Fibroblast of peridontal ligament (primary cell): ENCODE measurements at regions not wholly inside any gene's neighbourhood (a gene's known extent, or its start where the extent isn't known, plus 50 kb on each side); places are given as distances from the start of the nearest gene placed in this dataset.
"Not testable (repeated sequence)": the region's sequence is repeated elsewhere in the genome, so short reads cannot be mapped to it uniquely, and the experiment has no call there.

ENCODE experiments used
- DNase-seq: peaks from one replicate; pipeline ENCODE4 v3.0.0-alpha.2; 2010; ENCODE audit errors: extremely low read depth

GRCh38 chr16:25443994-25444393, 186.3 kb upstream of the ZKSCAN2 start:
- DNase-seq, result no peak

GRCh38 chr16:25434064-25434463, 176.4 kb upstream of the ZKSCAN2 start:
- no peak for DNase-seq

GRCh38 chr16:25433388-25433787, 175.7 kb upstream of the ZKSCAN2 start:
- no peak for DNase-seq

- DNase-seq, result no peak
Observed at GRCh38 chr16:25431472-25431871, 173.8 kb upstream of the ZKSCAN2 start.

GRCh38 chr16:25426829-25427228, 169.2 kb upstream of the ZKSCAN2 start:
- no peak for DNase-seq

GRCh38 chr16:25419681-25420080, 162.0 kb upstream of the ZKSCAN2 start:
- DNase-seq, result no peak

- DNase-seq, result no peak
Observed at GRCh38 chr16:25419153-25419552, 161.5 kb upstream of the ZKSCAN2 start.

GRCh38 chr16:25416002-25416401, 158.4 kb upstream of the ZKSCAN2 start:
- no peak for DNase-seq

GRCh38 chr16:25413975-25414374, 156.3 kb upstream of the ZKSCAN2 start:
- DNase-seq, result no peak

GRCh38 chr16:25413133-25413532, 155.5 kb upstream of the ZKSCAN2 start:
- DNase-seq, result no peak

GRCh38 chr16:25411396-25412081, 153.9 kb upstream of the ZKSCAN2 start:
- DNase-seq, result no peak

- DNase-seq, result no peak
Observed at GRCh38 chr16:25403852-25404251, 146.2 kb upstream of the ZKSCAN2 start.

- DNase-seq, result no peak
Observed at GRCh38 chr16:25395528-25395927, 137.9 kb upstream of the ZKSCAN2 start.

- no peak for DNase-seq
Observed at GRCh38 chr16:25390761-25391160, 133.1 kb upstream of the ZKSCAN2 start.

GRCh38 chr16:25374556-25374955, 116.9 kb upstream of the ZKSCAN2 start:
- no peak for DNase-seq

- no peak for DNase-seq
Observed at GRCh38 chr16:25372716-25373115, 115.1 kb upstream of the ZKSCAN2 start.

- no peak for DNase-seq
Observed at GRCh38 chr16:25371342-25371741, 113.7 kb upstream of the ZKSCAN2 start.

GRCh38 chr16:25370541-25370940, 112.9 kb upstream of the ZKSCAN2 start:
- DNase-seq, result no peak

- DNase-seq, result no peak
Observed at GRCh38 chr16:25367773-25368524, 110.3 kb upstream of the ZKSCAN2 start.

GRCh38 chr16:25366078-25366477, 108.4 kb upstream of the ZKSCAN2 start:
- no peak for DNase-seq

GRCh38 chr16:25359516-25359915, 101.9 kb upstream of the ZKSCAN2 start:
- DNase-seq, result not testable (repeated sequence)

GRCh38 chr16:25344006-25344405, 86.4 kb upstream of the ZKSCAN2 start:
- no peak for DNase-seq

- DNase-seq, result no peak
Observed at GRCh38 chr16:25340973-25341372, 83.3 kb upstream of the ZKSCAN2 start.
